Liver (tissue), 8 donors: ENCODE measurements at regions not wholly inside any gene's neighbourhood (a gene's known extent, or its start where the extent isn't known, plus 50 kb on each side); places are given as distances from the start of the nearest gene placed in this dataset.

Source experiments
- DNase-seq: peaks from one replicate; pipeline ENCODE4 v3.0.0-alpha.2; 2017; ENCODE audit warnings: low spot score
- H3K27ac ChIP-seq, 2 donors: one replicate each; pipeline ENCODE4 v1.7.0; 2013; ENCODE audit warnings: inconsistent platforms in 2 of 2, low read length in 2 of 2, control low read depth in 1 of 2, low read depth in 1 of 2, mild to moderate bottlenecking in 1 of 2
- H3K27me3 ChIP-seq, 4 donors: one replicate each; pipeline versions ENCODE4 v1.6.1 to v1.7.0; 2013; ENCODE audit warnings: low read length in 3 of 4, inconsistent platforms in 1 of 4, mild to moderate bottlenecking in 1 of 4, moderate library complexity in 1 of 4; ENCODE audit not compliant: control insufficient read depth in 4 of 4, insufficient read depth in 4 of 4
- H3K36me3 ChIP-seq, 4 donors: one replicate each; pipeline versions ENCODE4 v1.6.1 to v1.7.0; 2013; ENCODE audit warnings: low read length in 3 of 4, mild to moderate bottlenecking in 3 of 4, low read depth in 1 of 4, moderate library complexity in 1 of 4; ENCODE audit not compliant: control insufficient read depth in 4 of 4, insufficient read depth in 3 of 4
- H3K4me1 ChIP-seq, 4 donors: one replicate each; pipeline versions ENCODE4 v1.6.1 to v1.7.0; 2013; ENCODE audit warnings: low read length in 3 of 4, mild to moderate bottlenecking in 3 of 4, moderate library complexity in 1 of 4; ENCODE audit not compliant: control insufficient read depth in 4 of 4, insufficient read depth in 4 of 4
- H3K4me3 ChIP-seq, 3 donors: one replicate each; pipeline versions ENCODE4 v1.6.1 to v1.7.0; 2013; ENCODE audit warnings: low read length in 3 of 3, control low read depth in 1 of 3, low read depth in 1 of 3, mild to moderate bottlenecking in 1 of 3
- H3K9ac ChIP-seq, 2 donors: one replicate each; pipeline ENCODE4 v1.7.0; 2013; ENCODE audit warnings: low read length in 2 of 2, mild to moderate bottlenecking in 2 of 2, moderate library complexity in 2 of 2, control low read depth in 1 of 2, low read depth in 1 of 2
- H3K9me3 ChIP-seq, 4 donors: one replicate each; pipeline versions ENCODE4 v1.6.1 to v1.7.0; 2013; ENCODE audit warnings: low read length in 3 of 4; ENCODE audit not compliant: control insufficient read depth in 4 of 4
- ATF3 ChIP-seq: IDR thresholded peaks from 2 replicates; pipeline ENCODE4 v1.6.1; 2016; ENCODE audit warnings: antibody characterized with exemption
- CTCF ChIP-seq: fragments of 150-350 bp; IDR thresholded peaks from 2 replicates; pipeline ENCODE4 v1.5.1; 2017; ENCODE audit warnings: improper control_type of control experiment, low read depth, low read length; ENCODE audit not compliant: missing input control
- EGR1 ChIP-seq, 2 donors: IDR thresholded peaks; 2 replicates each; pipeline ENCODE4 v1.6.1; 2016 to 2018; ENCODE audit warnings: antibody characterized with exemption in 2 of 2, low read depth in 2 of 2
- FOXA1 ChIP-seq: IDR thresholded peaks from 2 replicates; pipeline ENCODE4 v1.6.1; 2016; ENCODE audit warnings: antibody characterized with exemption
- FOXA2 ChIP-seq: IDR thresholded peaks from 2 replicates; pipeline ENCODE4 v1.6.1; 2016; ENCODE audit warnings: antibody characterized with exemption
- GABPA ChIP-seq, 2 donors: IDR thresholded peaks in 1 of 2; conservative IDR thresholded peaks in 1 of 2; 2 replicates each; pipeline ENCODE4 v1.6.1; 2016; ENCODE audit warnings: antibody characterized with exemption in 2 of 2, mild to moderate bottlenecking in 1 of 2, moderate library complexity in 1 of 2
- HNF4A ChIP-seq, 2 donors: conservative IDR thresholded peaks; 2 replicates each; pipeline ENCODE4 v1.6.1; 2016; ENCODE audit warnings: antibody characterized with exemption in 2 of 2, mild to moderate bottlenecking in 2 of 2
- HNF4G ChIP-seq: IDR thresholded peaks from 2 replicates; pipeline ENCODE4 v1.6.1; 2016; ENCODE audit warnings: antibody characterized with exemption
- JUND ChIP-seq, 2 donors: IDR thresholded peaks; 2 replicates each; pipeline ENCODE4 v1.6.1; 2016; ENCODE audit warnings: antibody characterized with exemption in 2 of 2
- MAX ChIP-seq: IDR thresholded peaks from 2 replicates; pipeline ENCODE4 v1.6.1; 2016; ENCODE audit warnings: antibody characterized with exemption
- NR2F2 ChIP-seq: IDR thresholded peaks from 2 replicates; pipeline ENCODE4 v1.6.1; 2016; ENCODE audit warnings: antibody characterized with exemption
- RAD21 ChIP-seq, 2 donors: IDR thresholded peaks; 2 replicates each; pipeline ENCODE4 v1.6.1; 2016; ENCODE audit warnings: antibody characterized with exemption in 2 of 2, mild to moderate bottlenecking in 2 of 2
- REST ChIP-seq: IDR thresholded peaks from 2 replicates; pipeline ENCODE4 v1.6.1; 2016; ENCODE audit warnings: antibody characterized with exemption, mild to moderate bottlenecking
- RXRA ChIP-seq, 2 donors: IDR thresholded peaks; 2 replicates each; pipeline ENCODE4 v1.6.1; 2017 to 2018; ENCODE audit warnings: antibody characterized with exemption in 2 of 2, mild to moderate bottlenecking in 1 of 2
- SP1 ChIP-seq: IDR thresholded peaks from 2 replicates; pipeline ENCODE4 v1.6.1; 2018; ENCODE audit warnings: antibody characterized with exemption, mild to moderate bottlenecking
- TAF1 ChIP-seq: conservative IDR thresholded peaks from 2 replicates; pipeline ENCODE4 v1.6.1; 2016; ENCODE audit warnings: antibody characterized with exemption, mild to moderate bottlenecking
- YY1 ChIP-seq: IDR thresholded peaks from 2 replicates; pipeline ENCODE4 v1.6.1; 2016; ENCODE audit warnings: antibody characterized with exemption, mild to moderate bottlenecking
- ZBTB33 ChIP-seq: IDR thresholded peaks from 2 replicates; pipeline ENCODE4 v1.6.1; 2016; ENCODE audit warnings: antibody characterized with exemption
- WGBS: extraction: QIAGEN DNeasy Blood & Tissue Kit; methylation state at CpG from one replicate; pipeline ENCODE4 v1.1.7; 2013; 5-methylcytosine and 5-hydroxymethylcytosine counted together
- donor health status: healthy.
- donor health status: healthy.
- donor health status: healthy.
- donor health status: healthy.
- donor health status: healthy.

GRCh38 chr12:67046062-67046461, 223.1 kb upstream of the CAND1 start:
- WGBS = 53% methylated on average over 4 of the region's 4 CpGs
- DNase-seq = no peak
- H3K36me3 ChIP-seq = no peaks in the 10 kb centered on the region
- H3K4me1 ChIP-seq = no peaks in the 10 kb centered on the region
- no peak overlapping the region for H3K9ac ChIP-seq
- H3K27me3 ChIP-seq = peaks cover 0 to 4% (median 0%) of the 10 kb centered on the region in 4 donors
- no peak overlapping the region for H3K4me3 ChIP-seq
- no peaks in the 10 kb centered on the region for H3K9me3 ChIP-seq
- TF ChIP-seq MAX (no peak), NR2F2 (no peak), HNF4A (conservative IDR thresholded peaks at IDR 0.05) (no peak), REST (no peak), ATF3 (no peak), YY1 (no peak), RAD21 (IDR thresholded peaks at IDR 0.05) (no peak), FOXA1 (no peak)
- no peak overlapping the region for H3K27ac ChIP-seq

- no peaks in the 10 kb centered on the region for H3K9me3 ChIP-seq
- H3K36me3 ChIP-seq = no peaks in the 10 kb centered on the region
- TF ChIP-seq ZBTB33 = no peak
- no peak for TF ChIP-seq ATF3
- TF ChIP-seq FOXA2 = no peak
- no peak for TF ChIP-seq MAX
- no peak for TF ChIP-seq NR2F2
- no peak for TF ChIP-seq RAD21 (IDR thresholded peaks at IDR 0.05)
- no peak for TF ChIP-seq REST
- TF ChIP-seq YY1 = no peak
- no peak for TF ChIP-seq CTCF
- TF ChIP-seq HNF4G = no peak
- TF ChIP-seq SP1 = no peak
- no peak for TF ChIP-seq TAF1
- no peak for TF ChIP-seq HNF4A (conservative IDR thresholded peaks at IDR 0.05)
- no peak for TF ChIP-seq RXRA (IDR thresholded peaks at IDR 0.05)
- no peak for TF ChIP-seq GABPA (IDR thresholded peaks at IDR 0.05 in 1 of 2, conservative IDR thresholded peaks at IDR 0.05 in 1 of 2)
- no peak for TF ChIP-seq EGR1 (IDR thresholded peaks at IDR 0.05; ENCODE audit: low read depth in 2 of 2)
- no peak for TF ChIP-seq JUND (IDR thresholded peaks at IDR 0.05)
- H3K27ac ChIP-seq = no peak overlapping the region
- no peak overlapping the region for H3K9ac ChIP-seq
- H3K4me1 ChIP-seq = no peaks in the 10 kb centered on the region
- no peak for DNase-seq
- H3K4me3 ChIP-seq = no peak overlapping the region
- H3K27me3 ChIP-seq = peaks cover 0 to 4% (median 0%) of the 10 kb centered on the region in 4 donors
- 78% methylated on average over 2 of the region's 2 CpGs for WGBS
Observed at GRCh38 chr12:67047634-67048033, 221.5 kb upstream of the CAND1 start.
